IMR-90 (cell line): ENCODE measurements at regions not wholly inside any gene's neighbourhood (a gene's known extent, or its start where the extent isn't known, plus 50 kb on each side); places are given as distances from the start of the nearest gene placed in this dataset.

Experiments used
- BHLHE40 ChIP-seq: fragments of 150-350 bp; IDR thresholded peaks from 2 replicates; pipeline ENCODE4 v1.6.1; 2016; ENCODE audit warnings: mild to moderate bottlenecking, low read depth, low read length
- CEBPB ChIP-seq: IDR thresholded peaks from 2 replicates; pipeline ENCODE4 v1.6.1; 2012; ENCODE audit warnings: low read depth, low read length, improper control_type of control experiment
- CTCF ChIP-seq: conservative IDR thresholded peaks from 2 replicates; pipeline ENCODE4 v1.5.1; 2012; ENCODE audit warnings: mild to moderate bottlenecking, low read depth, low read length, improper control_type of control experiment
- MAFK ChIP-seq: IDR thresholded peaks from 2 replicates; pipeline ENCODE4 v1.6.1; 2012; ENCODE audit warnings: low read depth, low read length, improper control_type of control experiment
- MAZ ChIP-seq: IDR thresholded peaks from 2 replicates; pipeline ENCODE4 v1.6.1; 2012; ENCODE audit warnings: low read depth, mild to moderate bottlenecking, low read length, improper control_type of control experiment, moderate library complexity, borderline replicate concordance
- NFE2L2 ChIP-seq: fragments of 150-350 bp; IDR thresholded peaks from 2 replicates; pipeline ENCODE4 v1.6.1; 2016; ENCODE audit warnings: low read depth, mild to moderate bottlenecking, low read length
- POLR2A ChIP-seq: IDR thresholded peaks from 2 replicates; pipeline ENCODE4 v1.6.1; 2012; ENCODE audit warnings: mild to moderate bottlenecking, low read depth, low read length
- RAD21 ChIP-seq: IDR thresholded peaks from 2 replicates; pipeline ENCODE4 v1.6.1; 2012; ENCODE audit warnings: low read length, improper control_type of control experiment
- RCOR1 ChIP-seq: IDR thresholded peaks from 2 replicates; pipeline ENCODE4 v1.6.1; 2012; ENCODE audit warnings: mild to moderate bottlenecking, low read length, improper control_type of control experiment; ENCODE audit not compliant: insufficient replicate concordance
- RFX5 ChIP-seq: IDR thresholded peaks from 2 replicates; pipeline ENCODE4 v1.8.0; 2012; ENCODE audit warnings: low read depth, mild to moderate bottlenecking, low read length, moderate library complexity
- SMC3 ChIP-seq: fragments of 150-350 bp; IDR thresholded peaks from 2 replicates; pipeline ENCODE4 v1.6.1; 2016; ENCODE audit warnings: low read depth, mild to moderate bottlenecking, antibody characterized with exemption, low read length, moderate library complexity
- TF ChIP-seq, protein P1 (sequence below): fragments of 150-350 bp; IDR thresholded peaks from 2 replicates; pipeline ENCODE4 v1.6.1; 2017; ENCODE audit warnings: mild to moderate bottlenecking, antibody characterized with exemption, low read length, low read depth
- TF ChIP-seq, protein P2 (sequence below): fragments of 150-350 bp; IDR thresholded peaks from 2 replicates; pipeline ENCODE4 v1.6.1; 2016; ENCODE audit warnings: low read depth, mild to moderate bottlenecking, low read length, moderate library complexity, borderline replicate concordance

- TF ChIP-seq BHLHE40: no peak
- TF ChIP-seq MAFK: no peak
- TF ChIP-seq, protein P1, sequence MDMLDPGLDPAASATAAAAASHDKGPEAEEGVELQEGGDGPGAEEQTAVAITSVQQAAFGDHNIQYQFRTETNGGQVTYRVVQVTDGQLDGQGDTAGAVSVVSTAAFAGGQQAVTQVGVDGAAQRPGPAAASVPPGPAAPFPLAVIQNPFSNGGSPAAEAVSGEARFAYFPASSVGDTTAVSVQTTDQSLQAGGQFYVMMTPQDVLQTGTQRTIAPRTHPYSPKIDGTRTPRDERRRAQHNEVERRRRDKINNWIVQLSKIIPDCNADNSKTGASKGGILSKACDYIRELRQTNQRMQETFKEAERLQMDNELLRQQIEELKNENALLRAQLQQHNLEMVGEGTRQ: no peak
- no peak for TF ChIP-seq CTCF
- no peak for TF ChIP-seq POLR2A
- no peak for TF ChIP-seq RAD21
- no peak for TF ChIP-seq CEBPB
- no peak for TF ChIP-seq SMC3
- TF ChIP-seq RCOR1: no peak
- TF ChIP-seq NFE2L2: no peak
- no peak for TF ChIP-seq RFX5
- no peak for TF ChIP-seq MAZ
- TF ChIP-seq, protein P2, sequence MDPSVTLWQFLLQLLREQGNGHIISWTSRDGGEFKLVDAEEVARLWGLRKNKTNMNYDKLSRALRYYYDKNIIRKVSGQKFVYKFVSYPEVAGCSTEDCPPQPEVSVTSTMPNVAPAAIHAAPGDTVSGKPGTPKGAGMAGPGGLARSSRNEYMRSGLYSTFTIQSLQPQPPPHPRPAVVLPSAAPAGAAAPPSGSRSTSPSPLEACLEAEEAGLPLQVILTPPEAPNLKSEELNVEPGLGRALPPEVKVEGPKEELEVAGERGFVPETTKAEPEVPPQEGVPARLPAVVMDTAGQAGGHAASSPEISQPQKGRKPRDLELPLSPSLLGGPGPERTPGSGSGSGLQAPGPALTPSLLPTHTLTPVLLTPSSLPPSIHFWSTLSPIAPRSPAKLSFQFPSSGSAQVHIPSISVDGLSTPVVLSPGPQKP: no peak
Observed at GRCh38 chr5:8870959-8871355, 674.9 kb downstream of the SEMA5A start.
